ENCODE measurements at regions not wholly inside any gene's neighbourhood (a gene's known extent, or its start where the extent isn't known, plus 50 kb on each side); places are given as distances from the start of the nearest gene placed in this dataset.
A peak's percentile ranks its signal among the peaks of the same experiment; 100 is the strongest.

GRCh38 chr13:105920370-105920769 is 615.1 kb downstream of the EFNB2 start:
- Histone ChIP-seq H3K56ac (ENCODE audit: extremely low read depth, insufficient read depth, low read length) (no peak overlapping the region; the same call in 1 of the 2 replicates), H3K14ac (replicated peaks; ENCODE audit: low read depth, low read length) (0 out of 2 replicates have a peak overlapping the region, but pooled peaks have one; percentile 13), H3K9me1 (ENCODE audit: insufficient read depth, low read length) (peaks cover 5% of the 10 kb centered on the region; the same call in 1 of the 2 replicates), H3K9me3 (ENCODE audit: control insufficient read depth, insufficient read depth, low read length) (no peaks in the 10 kb centered on the region), H4K20me1 (ENCODE audit: insufficient read depth, low read length) (no peaks in the 10 kb centered on the region), H3K36me3 (ENCODE audit: control insufficient read depth, insufficient read depth, low read length) (no peaks in the 10 kb centered on the region), H3K4me1 (ENCODE audit: control insufficient read depth, insufficient read depth, low read length) (peaks cover 3% of the 10 kb centered on the region; the same call in 1 of the 2 replicates), H2AK5ac (ENCODE audit: low read depth, low read length) (no peak overlapping the region), H4K8ac (ENCODE audit: low read depth in 2 of 2, low read length in 2 of 2) (peak overlapping the region in 1 of 2 experiments; percentile 64; a peak in 2 of 4 replicates), H4K91ac (ENCODE audit: insufficient read depth, low read depth, low read length) (no peak overlapping the region), H3K9ac (ENCODE audit: low read depth, low read length) (no peak overlapping the region), H3K4ac (ENCODE audit: low read depth, low read length) (peak overlapping the region; percentile 37), H2AFZ (replicated peaks; ENCODE audit: low read length, poor library complexity) (peak overlapping the region; percentile 35), H2BK15ac (ENCODE audit: low read depth, low read length) (no peak overlapping the region), H3K23ac (ENCODE audit: low read depth, low read length) (peak overlapping the region; percentile 1; the same call in 1 of the 2 replicates), H3K79me1 (ENCODE audit: low read depth in 1 of 2, low read length in 2 of 2) (no peaks in the 10 kb centered on the region), H3K27me3 (ENCODE audit: control insufficient read depth, insufficient read depth, low read length) (no peaks in the 10 kb centered on the region), H2BK20ac (ENCODE audit: low read depth, low read length) (peak overlapping the region; percentile 31; the same call in 1 of the 2 replicates), H3K27ac (ENCODE audit: insufficient read depth, low read length) (no peak overlapping the region), H2BK5ac (ENCODE audit: low read depth, low read length, poor library complexity, severe bottlenecking) (peak overlapping the region; percentile 5), H3K18ac (ENCODE audit: low read depth, low read length) (no peak overlapping the region), H3K4me3 (ENCODE audit: insufficient read depth, low read depth, low read length) (no peak overlapping the region), H2AK9ac (replicated peaks; ENCODE audit: low read depth, low read length, poor library complexity) (no peak overlapping the region), H2BK120ac (ENCODE audit: low read depth, low read length) (peak overlapping the region; percentile 60; the same call in 1 of the 2 replicates), H3K4me2 (ENCODE audit: low read depth, low read length) (peak overlapping the region; percentile 59; the same call in 1 of the 2 replicates), H4K5ac (ENCODE audit: low read depth, low read length) (no peak overlapping the region)
- CTCF ChIA-PET, result interaction anchor here (0.5 kb wide), 1 partner anchor 274 kb away, joined by 9 read pairs; no protein-coding TSS in a partner anchor
- dilution Hi-C loops (cut with HindIII; ENCODE audit: low sequenced_read_pairs, unreplicated experiment) (no loop called here), intact Hi-C loops (cut with micrococcal nuclease) (no loop called here), in situ Hi-C loops (cut with MboI; ENCODE audit: low sequenced_read_pairs) (no loop called here)
- peak; percentile 87 for DNase-seq
- no CpG with 5 or more reads among the region's 4 CpGs for WGBS, 2 experiments (ENCODE audit: extremely low coverage in 2 of 2, insufficient read length in 1 of 2)
- POLR2A ChIA-PET (ENCODE audit: unreplicated experiment), result no interaction called here
- ATAC-seq (ENCODE audit: low read depth), result peak; percentile 55
- TF ChIP-seq BHLHE40 (IDR thresholded peaks at IDR 0.05; ENCODE audit: low read depth, low read length) (peak; percentile 64), MAZ (IDR thresholded peaks at IDR 0.05; ENCODE audit: borderline replicate concordance, low read depth, low read length) (no peak), NFE2L2 (IDR thresholded peaks at IDR 0.05; ENCODE audit: low read depth, low read length) (0 out of 2 replicates have a peak, but pooled peaks have one; percentile 7), USF2 (IDR thresholded peaks at IDR 0.05; ENCODE audit: low read depth, low read length) (no peak), RFX5 (IDR thresholded peaks at IDR 0.05; ENCODE audit: low read depth, low read length) (no peak), CEBPB (IDR thresholded peaks at IDR 0.05; ENCODE audit: low read depth, low read length) (peak; percentile 92), MAFK (IDR thresholded peaks at IDR 0.05; ENCODE audit: low read depth, low read length) (peak; percentile 58; the same call in 1 of the 2 replicates), FOS (IDR thresholded peaks at IDR 0.05; ENCODE audit: low read depth, low read length) (peak; percentile 89), RCOR1 (IDR thresholded peaks at IDR 0.05; ENCODE audit: insufficient replicate concordance, low read length) (peak; percentile 75)
- no TSS peak for BruUV-seq (replicated peaks)

Data from IMR-90 (cell line).